GM21515 (cell line): ENCODE measurements at regions not wholly inside any gene's neighbourhood (a gene's known extent, or its start where the extent isn't known, plus 50 kb on each side); places are given as distances from the start of the nearest gene placed in this dataset.

ENCODE experiments used
- ATAC-seq: cut with Tn5 transposase; IDR thresholded peaks from one replicate; pipeline ENCODE4 v1.9.1; 2021; ENCODE audit not compliant: unreplicated experiment

DNA sequence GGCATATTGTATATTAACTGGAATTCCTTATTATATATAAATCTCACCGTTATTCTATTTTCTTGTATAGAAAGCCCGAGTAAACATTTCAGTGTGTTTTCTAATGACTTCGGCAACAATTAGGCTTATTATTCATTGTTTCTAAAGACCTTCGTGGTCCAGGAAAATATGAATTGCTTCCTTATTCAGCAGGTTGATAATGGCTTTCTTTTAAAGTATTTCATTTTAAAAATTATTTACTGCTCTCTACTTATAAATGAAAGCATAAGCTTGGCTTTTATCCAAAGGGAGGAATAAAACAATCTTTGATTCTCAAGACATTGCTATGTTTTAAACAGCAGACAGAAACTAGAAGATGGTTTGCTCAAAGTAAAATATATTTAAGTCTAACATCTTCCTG, 198.4 kb upstream of the RGS18 start:
- no peak for ATAC-seq

DNA sequence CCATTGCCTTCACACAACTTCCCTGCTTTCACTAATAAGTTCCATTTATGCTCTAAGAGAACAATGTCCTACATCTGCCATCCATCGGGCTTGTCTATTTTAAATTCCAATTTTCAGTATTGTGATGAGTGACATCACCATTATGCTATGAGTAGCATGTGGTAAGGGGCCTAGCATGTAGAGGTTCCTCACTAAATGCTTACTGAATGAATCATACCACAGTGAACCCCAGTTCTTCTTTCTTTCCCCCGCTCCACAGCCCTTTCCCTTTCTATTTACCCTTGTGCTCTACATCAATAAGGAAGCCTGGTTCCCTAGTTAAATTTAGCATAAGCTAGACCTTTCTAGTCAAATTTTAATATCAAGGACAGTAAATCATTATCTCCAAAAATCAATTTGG, 195.0 kb upstream of the RGS18 start:
- ATAC-seq = no peak

DNA sequence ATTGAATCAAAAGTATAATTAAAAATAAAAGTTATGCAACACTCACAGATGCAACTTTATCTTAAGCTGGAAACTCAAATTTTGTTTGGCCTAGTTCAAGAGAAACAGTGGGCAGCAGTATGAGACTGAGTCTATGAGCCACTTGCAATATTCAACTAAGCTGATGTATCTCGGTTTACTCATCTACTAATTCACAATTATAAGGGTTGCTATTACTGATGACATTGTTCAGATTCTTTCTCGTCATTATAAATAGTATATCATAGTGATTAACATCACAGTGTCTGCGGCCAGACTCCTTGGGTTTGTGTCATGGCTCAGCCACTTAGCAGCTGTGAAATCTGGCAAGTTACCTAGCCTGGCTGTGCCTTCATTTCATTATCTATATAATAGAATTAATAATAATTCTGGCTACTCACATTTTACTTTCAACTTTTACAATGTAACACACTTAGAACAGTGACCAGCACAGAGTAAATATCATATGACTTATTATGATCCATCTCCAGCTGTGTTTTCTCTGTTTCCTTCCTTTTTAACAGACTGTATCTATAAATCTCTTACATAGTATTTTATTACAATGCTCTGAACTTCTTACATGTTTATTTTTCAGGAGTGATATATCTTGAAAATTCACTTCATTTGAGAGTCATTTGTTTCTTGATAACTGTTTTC, 194.3 kb upstream of the RGS18 start:
- no peak for ATAC-seq

DNA sequence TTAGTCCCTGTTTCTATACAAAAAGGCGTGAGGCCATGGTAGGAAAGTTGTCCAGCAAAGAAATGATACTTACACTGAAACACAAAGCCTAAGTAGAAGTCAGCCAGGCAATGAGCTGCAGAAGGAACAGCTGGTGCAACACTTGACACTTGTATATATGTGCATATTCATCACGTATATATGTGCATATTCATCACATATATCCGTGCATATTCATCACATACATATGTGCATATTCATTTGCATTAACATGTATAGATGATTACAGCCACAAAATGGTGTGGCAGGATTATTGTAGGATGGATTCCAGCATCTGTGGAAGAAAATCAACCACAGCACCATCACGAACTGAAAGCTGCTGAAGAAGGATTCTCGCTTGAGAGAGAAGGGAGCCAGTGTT, 189.0 kb upstream of the RGS18 start:
- no peak for ATAC-seq

DNA sequence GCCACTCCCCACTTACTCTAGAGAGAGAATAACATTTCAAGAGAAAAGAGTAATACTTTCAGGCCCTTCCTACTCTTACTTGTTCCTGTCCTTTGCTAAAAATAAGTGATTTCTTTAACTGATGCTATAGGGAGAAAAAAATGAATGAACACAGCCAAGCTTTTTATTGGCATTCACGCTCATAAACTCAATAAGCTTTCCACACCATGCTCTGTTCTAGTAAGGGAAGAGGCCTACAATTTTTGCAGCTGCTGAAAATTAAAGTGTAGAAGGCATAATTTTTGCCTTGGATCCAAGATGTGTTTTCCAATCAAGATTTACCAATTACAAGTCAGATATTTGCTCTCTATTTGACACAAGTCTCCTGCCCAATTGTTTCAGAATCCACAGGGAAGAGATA, 188.1 kb upstream of the RGS18 start:
- no peak for ATAC-seq

DNA sequence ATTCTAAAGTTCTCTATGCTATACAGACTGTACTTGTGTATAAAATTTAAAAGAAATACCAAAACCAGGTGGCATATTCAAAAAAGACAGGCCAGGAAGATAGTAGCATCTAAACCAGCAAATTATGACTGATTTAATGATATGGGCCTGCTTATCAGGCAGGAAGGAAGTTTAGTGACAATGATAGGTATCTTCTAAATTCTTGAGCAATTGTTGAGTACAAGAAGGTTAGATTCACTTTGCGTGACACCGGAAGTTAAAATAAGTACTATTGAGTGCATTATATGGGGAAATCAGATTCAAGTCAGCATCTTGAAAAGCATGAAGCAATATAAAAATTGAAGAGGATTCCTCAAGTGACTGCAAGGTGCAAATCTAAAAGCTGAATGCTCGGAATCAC, 186.8 kb upstream of the RGS18 start:
- no peak for ATAC-seq

DNA sequence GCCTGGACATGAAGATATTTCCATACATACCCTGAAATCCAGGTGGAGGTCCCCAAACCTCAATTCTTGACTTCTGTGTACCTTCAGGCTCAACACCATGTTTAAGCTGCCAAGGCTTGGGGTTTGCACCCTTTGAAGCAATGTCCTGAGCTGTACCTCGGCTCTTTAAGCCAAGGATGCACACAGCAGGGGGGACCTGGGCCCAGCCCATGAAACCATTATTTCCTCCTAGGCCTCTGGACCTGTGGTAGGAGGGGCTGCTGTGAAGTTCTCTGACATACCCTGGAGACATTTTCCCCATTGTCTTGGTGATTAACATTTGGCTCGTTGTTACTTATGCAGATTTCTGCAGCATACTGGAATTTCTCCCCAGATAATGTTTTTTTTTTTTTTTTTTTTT, 184.3 kb upstream of the RGS18 start:
- no peak for ATAC-seq

DNA sequence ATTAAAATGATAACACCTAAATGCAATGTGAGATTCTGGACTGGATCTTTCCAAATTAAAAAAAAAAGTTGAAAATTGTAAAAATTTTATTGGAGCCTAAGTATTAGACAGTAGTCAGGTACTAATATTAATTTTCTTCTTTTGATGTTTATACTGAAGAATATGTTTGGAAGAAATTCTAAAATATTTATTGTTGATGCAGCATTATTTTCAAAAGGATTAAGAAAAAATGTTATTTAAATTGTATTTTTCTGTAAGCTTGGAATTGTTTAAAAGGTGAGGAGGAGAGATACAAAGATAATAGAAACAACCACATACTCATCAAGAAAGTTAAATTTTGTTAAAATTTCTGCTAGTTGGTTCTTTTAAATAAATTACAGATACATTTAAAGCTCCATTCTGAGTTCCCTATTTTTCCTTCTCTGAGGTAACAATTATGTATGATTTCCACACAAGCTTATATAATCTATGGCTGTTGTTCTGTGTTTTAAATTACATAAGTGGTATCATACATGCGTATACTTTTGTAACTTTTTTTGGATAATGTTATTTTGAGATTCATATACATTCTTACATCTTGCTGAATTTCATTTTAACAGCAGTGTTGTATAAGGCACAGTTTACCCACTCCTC, 180.3 kb upstream of the RGS18 start:
- no peak for ATAC-seq

DNA sequence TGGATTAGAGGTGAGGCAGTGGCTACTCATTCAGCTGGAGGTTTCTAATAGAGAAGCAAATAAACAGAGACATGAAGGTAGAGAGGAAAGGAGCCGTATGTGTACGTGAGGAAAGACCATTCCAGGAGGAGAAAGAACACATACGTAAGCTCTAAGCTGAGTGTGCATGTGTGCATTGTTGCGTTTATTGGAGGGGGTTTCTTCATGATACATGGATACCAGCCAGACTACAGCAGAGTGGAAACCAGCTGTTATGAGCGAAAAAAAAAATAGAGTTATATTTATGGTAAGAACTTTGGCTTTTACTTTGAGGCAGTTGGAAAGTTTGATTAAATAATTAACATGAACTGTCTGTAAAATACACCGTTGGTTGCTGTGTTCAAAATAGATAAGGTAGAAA, 173.4 kb upstream of the RGS18 start:
- no peak for ATAC-seq

DNA sequence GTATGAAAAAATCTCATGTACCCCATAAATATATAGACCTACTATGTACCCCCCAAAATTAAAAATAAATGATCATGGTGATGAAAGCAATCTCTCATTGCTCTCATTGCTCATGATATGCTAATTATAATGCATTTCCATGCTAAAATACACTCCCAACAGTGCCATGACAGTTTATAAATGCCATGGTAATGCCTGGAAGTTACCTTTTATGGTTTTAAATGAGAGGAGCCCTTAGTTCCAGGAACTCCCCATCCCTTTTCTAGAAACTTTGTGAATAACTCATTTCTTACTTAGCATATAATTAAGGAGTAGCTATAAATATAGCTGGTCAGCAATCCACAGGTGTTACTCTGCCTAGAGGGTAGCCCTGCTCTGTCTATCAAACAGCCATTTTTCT, 166.1 kb upstream of the RGS18 start:
- ATAC-seq = no peak

DNA sequence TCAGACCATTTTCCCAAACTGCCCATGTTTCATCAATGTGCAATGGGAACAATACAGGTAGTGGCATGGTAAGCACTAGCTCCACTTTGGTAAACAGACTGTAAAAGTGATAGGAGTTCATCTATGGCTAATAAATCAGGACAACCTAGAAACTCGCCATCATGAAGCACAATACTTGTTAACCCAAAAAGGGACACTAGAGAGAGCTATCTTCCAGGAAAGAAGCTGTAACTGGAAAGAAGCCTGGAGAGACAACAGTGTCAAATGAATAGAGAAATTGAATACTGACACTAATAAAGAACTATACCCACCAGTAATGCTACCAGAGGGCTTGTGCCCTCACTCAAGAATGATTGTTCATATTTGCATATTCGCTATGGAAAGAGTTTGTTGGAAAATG, 164.7 kb upstream of the RGS18 start:
- ATAC-seq = no peak

DNA sequence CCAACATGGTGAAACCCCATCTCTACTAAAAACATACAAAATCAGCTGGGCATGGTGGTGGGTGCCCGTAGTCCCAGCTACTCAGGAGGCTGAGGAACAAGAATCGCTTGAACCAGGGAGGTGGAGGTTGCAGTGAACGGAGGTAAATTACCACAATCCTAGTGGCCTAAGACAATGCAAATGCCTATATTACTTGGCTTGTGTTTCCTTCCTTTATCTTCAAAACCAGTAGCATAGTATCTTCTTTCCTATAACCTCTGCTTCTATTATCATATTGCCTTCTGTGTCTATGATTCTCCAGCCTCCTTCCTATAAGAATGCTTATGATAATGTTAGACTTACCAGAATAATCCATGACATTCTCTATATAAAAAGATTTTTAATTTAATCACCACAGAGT, 156.2 kb upstream of the RGS18 start:
- no peak for ATAC-seq

DNA sequence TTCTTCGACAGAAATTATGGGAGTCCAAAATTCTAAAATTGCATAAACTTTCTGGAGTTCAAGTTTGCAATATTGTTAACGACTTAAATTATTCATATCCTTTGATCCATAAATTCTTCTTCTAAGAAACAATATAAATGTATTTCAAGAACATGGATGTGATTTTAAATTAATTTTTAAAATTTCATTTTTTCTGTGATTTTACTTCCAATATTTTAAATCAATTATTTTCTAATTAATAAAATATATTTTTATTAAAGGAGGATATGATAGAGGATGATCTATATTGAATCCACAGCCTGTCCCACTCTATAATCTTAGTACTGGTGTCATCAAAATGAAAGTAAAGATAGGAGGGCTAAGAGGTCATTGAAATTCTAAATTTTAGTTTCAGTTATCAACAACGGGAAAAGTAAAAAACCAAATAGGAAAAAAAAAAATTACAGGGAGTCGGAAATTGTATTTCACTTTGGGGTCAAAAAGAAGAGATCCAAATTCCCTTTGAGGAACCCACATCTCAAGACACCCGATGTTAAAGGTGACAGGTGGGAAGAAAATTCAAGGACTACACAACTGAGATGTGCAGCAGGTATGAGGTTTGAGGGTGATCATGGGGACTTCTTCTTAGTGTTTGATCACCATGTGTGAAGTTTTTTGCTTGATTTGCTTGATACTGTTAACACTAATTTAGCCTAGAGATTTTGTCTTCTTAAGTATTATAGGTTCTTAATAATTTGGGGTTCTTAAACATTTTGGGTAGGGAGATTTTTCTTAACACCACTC, 154.8 kb upstream of the RGS18 start:
- ATAC-seq = no peak

DNA sequence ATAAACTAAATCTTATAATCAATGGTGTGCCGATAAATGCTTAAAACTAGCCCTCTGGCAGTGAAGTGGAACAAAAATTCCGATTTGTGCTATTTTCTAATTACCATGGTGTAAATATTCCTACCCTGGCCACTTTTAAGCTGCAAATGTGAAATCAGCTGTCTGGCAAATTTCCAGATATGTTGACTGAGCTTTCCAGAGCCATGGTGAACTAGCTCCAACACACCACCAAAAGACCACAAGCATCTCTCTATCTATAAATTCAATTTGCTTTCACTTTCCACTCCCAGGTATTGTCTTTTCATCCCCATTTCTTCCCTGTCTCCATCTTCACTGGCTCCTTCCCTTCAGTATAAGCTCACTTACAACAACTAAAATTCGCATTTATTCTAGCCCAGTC, 152.3 kb upstream of the RGS18 start:
- ATAC-seq = no peak

DNA sequence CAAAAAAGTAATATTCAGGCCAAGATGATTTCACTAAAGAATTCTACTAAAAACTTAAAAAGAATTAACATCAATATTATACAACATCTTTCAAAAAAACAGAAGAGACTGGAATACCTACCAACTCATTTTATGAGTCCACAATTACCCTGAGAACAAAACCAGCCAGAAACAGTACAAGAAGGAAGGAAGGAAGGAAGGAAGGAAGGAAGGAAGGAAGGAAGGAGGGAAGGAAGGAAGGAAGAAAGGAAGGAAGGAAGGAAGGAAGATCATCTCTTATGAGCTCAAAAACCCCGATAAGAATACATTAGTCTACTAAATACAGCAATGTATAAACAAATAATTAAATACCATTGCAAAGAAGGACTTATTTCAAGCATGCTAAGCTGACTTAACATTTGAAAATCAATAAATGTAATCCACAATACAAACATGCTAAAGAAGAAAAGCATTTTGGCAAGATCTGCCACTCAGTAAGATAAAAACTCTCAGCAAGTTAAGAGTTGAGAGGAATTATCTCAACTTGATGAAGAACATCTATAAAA, 149.9 kb upstream of the RGS18 start:
- no peak for ATAC-seq

DNA sequence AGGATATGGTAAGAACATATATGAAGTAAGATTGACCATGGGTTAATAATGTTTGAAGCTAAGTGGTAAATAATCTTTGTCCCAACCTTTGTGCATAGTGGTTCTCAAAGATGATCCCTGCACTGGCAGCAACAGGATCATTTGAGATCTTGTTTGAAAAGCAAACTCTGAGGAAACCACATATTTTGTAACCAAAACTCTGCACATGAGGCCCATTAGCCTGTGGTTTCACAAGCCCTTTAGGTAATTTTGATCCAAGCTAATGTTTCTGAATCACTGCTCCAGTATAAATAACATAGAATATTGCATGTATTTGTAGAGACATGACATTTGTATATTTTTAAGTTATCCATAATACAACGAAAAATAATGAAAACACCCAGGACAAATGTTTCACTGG, 147.9 kb upstream of the RGS18 start:
- ATAC-seq = no peak

DNA sequence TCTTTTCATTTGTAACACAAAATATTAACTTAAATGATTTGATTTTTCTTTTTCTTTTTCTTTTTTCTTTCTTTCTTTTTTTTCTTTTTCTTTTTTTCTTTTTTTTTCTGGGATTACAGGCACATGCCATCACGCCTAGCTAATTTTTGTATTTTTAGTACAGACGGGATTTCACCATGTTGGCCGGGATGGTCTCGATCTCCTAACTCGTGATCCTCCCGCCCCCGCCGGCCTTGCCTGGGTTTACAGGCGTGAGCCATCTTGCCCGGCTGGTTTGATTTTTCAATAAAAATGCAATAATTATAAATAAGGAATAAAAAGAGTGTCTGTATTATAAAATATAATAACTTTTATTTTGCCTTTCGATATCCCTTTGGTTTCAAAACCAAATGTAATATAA, 146.7 kb upstream of the RGS18 start:
- ATAC-seq = no peak

DNA sequence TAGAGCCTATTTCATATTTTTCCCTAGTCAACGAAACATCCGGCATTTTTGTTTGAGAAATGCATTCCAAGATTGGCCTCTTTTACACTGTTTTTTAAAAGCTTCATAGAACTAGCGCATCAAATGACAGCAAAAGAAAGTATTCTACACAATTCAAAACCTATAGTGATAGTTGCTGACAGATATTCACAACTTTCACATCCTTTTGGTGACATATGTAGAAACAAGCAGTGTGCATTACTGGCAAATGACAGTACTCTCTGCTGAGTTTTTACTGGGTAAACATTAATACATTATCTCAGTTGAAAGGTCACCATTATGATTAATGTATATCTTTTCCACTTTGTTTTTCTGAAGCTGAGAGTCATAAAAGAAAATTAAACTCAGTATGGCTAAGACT, 135.4 kb upstream of the RGS18 start:
- ATAC-seq = no peak

DNA sequence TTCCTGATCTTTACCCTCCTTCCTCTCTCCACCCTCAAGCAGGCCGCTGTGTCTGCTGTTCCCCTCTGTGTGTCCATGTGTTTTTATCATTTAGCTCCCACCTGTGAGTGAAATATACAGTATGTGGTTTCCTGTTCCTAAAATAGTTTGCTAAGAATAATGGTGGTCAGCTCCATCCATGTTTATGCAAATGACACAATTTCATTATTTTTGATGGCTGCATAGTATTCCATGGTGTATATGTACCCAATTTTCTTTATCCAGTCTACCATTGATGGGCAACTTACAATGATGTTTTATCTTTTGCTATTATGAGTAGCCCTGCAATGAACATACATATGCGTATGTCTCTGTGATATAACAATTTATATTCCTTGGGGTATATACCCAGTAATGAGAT, 133.4 kb upstream of the RGS18 start:
- ATAC-seq = no peak

DNA sequence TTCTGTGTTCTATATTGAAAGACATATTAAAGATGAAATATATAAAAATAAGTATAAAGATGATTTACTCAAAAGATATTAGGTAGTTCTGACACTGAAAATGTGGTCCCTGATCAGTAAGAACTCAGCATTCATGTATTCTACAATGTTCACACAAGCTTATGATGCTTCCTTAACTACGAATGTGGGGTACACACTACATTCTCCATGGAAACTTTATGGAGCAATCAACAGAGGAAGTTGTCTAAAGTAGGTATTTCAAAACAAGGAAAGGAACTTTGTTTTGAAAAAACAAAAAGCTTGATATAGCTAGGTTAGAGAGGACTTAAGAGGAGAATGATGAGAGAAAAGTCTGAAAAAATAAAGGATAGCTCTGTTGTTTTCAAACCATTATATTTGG, 119.7 kb upstream of the RGS18 start:
- no peak for ATAC-seq

DNA sequence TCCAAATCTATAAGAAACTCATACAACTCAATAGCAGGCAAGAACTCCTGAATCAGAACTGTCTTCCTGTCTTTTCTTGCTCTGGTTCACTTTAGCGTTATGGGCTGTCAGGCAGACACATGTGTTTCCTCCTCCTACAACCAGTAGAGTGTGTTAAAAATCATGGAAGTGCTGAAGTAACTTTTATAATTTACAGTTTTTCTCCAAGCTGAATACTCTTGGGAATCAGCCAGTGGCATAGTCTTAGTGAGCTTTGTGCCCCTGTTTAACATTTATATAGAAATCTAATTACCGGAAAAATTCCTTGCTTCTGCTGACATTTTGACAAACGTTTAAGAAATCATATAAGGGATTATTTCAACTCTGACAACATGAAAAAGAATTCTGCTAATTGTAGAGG, 113.1 kb upstream of the RGS18 start:
- ATAC-seq = no peak

DNA sequence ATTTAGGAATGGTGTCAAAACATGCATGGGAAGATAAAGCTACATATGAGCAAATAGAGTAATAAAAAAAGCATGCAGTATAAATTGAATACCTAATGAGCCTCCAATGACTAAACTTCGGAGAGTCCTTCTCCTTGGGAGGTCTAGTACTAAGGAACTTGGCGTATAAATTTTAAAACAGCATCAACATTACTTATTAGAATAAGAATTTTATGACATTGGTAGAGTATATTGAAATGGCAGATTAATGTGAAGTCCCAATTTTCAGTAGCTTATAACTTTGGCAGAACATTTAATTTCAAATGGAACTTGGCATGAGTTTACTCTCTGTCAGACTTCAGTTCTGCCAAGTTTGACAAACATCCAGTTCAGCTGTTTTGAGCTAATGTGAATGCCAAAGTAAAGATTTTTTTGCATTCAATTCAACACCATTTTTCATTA, 104.7 kb upstream of the RGS18 start:
- no peak for ATAC-seq
